ENCODE measurements at regions not wholly inside any gene's neighbourhood (a gene's known extent, or its start where the extent isn't known, plus 50 kb on each side); places are given as distances from the start of the nearest gene placed in this dataset.

DNA sequence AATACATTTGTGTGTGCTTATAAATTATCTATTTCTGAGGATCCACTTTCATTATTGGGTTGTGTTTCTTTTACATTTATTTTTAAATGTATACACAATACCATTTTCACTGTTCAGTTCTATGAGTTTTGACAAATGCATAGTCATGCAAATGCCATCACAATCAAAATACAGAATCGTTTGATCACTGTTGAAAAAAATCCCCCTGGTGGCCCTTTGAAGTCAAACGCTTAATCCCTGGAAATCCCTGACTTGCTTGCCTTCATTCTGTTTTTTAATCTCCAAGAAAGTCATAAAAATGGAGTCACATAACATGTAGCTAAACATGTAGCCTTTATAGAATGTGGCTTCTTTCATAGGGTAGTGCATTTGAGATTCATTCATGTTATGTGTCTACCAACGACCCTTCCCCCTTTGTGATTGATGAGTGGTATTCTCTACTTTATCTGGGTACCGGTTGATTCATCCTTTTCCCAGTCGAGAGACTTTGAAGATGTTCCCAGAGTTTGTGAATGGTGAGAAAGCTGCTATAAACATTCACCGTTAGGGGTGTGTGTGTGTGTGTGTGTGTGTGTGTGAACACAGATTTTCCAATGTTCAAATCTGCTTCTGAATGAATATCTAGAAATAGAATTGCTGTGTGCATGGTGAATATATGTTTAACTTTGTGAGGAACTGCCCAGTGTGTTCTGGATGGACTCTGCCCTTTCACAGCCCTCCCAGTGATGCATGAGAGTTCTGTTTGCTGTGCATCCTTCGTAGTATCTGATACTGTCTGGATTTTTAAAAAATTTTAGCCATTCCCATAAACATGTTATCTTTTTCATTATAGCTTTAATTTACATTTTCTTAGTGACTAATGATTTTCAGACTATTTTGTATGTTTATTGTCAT is 173.6 kb downstream of the GALR1 start:
- in situ Hi-C loops (cut with HindIII; ENCODE audit: low pct_unique_long_range_greater_than_20kb, low sequenced_read_pairs) = no loop called here
- no peak for DNase-seq (ENCODE audit: low read depth in 1 of 2, low spot score in 1 of 2)
- no peak for TF ChIP-seq JUND (IDR thresholded peaks at IDR 0.05; ENCODE audit: low read depth)

DNA sequence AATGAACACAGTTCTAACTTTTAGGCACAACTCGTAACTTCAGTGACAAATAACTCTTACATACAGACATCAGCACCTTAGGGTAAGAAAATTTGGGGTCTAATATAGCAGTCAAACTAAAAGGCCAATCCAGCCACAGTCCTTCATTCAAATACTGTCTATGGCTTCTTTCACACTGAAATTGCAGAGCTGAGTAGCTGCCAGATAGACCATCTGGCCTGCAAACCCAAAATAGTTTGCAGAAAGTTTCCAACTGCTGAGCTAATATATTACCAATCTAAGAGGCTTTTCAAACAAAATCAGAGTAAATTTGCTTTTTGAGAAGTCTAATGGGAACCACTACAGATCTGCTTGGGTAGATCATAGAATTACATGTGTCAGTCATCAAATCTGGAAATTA is 183.4 kb downstream of the GALR1 start:
- no peak for DNase-seq (ENCODE audit: low read depth in 1 of 2, low spot score in 1 of 2)
- TF ChIP-seq JUND (IDR thresholded peaks at IDR 0.05; ENCODE audit: low read depth) = no peak
- in situ Hi-C loops (cut with HindIII; ENCODE audit: low pct_unique_long_range_greater_than_20kb, low sequenced_read_pairs) = no loop called here

DNA sequence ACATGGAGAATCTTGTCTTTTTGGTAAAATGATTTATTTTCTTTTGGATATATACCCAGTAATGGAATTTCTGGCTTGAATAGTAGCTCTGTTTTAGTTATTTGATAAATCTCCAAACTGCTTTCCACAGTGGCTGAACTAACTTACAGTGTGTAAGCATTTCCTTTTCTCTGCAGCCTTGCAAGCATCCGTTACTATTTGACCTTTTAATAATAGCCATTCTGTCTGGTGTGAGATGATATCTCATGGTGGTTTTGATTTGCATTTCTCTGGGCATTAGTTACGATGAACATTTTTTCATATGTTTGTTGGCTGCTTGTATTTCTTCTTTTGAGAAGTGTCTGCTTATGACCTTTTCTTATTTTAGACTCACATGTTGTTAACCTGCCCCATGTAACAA is 190.2 kb downstream of the GALR1 start:
- no peak for TF ChIP-seq JUND (IDR thresholded peaks at IDR 0.05; ENCODE audit: low read depth)
- no peak for DNase-seq (ENCODE audit: low read depth in 1 of 2, low spot score in 1 of 2)
- in situ Hi-C loops (cut with HindIII; ENCODE audit: low pct_unique_long_range_greater_than_20kb, low sequenced_read_pairs) = no loop called here

DNA sequence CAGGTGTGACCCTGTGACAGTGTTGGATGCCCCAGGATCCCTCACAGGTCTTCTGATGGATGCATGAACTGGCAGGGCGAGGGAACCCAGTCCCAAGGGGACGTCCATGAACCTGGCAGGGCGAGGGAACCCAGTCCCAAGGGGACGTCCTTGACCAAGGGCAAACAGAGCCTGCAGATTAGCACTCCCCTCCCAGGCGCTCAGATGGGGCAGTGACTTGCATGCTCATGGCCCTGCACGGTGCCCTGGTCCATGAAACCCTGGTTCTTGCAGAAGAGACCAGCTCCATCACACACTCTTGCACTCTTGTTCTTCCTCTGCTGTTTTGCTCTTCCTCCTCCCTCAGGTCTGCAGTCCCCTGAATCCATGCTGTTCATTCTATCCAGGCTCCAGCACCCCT is 192.7 kb downstream of the GALR1 start:
- TF ChIP-seq JUND (IDR thresholded peaks at IDR 0.05; ENCODE audit: low read depth) = no peak
- DNase-seq (ENCODE audit: low read depth in 1 of 2, low spot score in 1 of 2) = no peak
- in situ Hi-C loops (cut with HindIII; ENCODE audit: low pct_unique_long_range_greater_than_20kb, low sequenced_read_pairs) = no loop called here

DNA sequence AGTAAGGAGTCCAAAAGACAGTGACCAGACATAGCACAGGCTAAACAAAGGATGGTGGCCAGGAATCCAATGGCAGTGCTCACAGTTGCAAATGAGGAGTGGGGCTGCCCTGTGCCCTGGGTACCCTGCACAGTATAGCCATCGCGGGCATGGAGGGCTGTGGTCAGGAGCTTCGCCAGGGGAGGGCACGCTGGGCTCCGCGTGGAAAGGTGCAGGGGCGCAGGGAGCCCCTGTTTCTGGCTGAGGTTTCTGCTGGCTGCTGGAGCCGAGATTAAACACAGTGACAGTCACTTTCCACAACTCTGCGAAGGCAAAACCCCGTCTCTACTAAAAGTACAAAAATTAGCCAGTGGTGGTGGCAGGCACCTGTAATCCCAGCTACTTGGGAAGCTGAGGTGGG is 194.7 kb downstream of the GALR1 start:
- no peak for TF ChIP-seq JUND (IDR thresholded peaks at IDR 0.05; ENCODE audit: low read depth)
- DNase-seq (ENCODE audit: low read depth in 1 of 2, low spot score in 1 of 2) = no peak
- in situ Hi-C loops (cut with HindIII; ENCODE audit: low pct_unique_long_range_greater_than_20kb, low sequenced_read_pairs) = no loop called here

DNA sequence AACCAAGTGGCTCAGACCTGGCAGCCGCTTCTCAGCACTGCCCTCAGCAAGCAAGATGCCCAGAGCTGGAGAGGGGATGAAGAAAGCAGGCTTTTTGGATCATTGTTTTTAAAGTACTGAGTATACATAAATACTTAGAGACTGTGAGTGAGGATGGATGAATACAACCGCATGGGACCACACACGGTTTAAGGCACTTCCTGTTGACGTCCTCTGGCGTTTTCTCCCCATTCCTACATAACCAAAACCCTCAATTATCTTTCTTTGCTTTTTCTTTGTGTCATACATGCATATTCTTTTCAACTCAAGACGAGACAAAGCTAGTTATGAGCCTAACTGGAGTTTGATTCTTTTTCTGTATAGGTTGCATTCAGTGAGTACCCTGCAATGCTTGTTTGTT is 198.4 kb downstream of the GALR1 start:
- DNase-seq (ENCODE audit: low read depth in 1 of 2, low spot score in 1 of 2) = no peak
- TF ChIP-seq JUND (IDR thresholded peaks at IDR 0.05; ENCODE audit: low read depth) = no peak
- in situ Hi-C loops (cut with HindIII; ENCODE audit: low pct_unique_long_range_greater_than_20kb, low sequenced_read_pairs) = no loop called here

DNA sequence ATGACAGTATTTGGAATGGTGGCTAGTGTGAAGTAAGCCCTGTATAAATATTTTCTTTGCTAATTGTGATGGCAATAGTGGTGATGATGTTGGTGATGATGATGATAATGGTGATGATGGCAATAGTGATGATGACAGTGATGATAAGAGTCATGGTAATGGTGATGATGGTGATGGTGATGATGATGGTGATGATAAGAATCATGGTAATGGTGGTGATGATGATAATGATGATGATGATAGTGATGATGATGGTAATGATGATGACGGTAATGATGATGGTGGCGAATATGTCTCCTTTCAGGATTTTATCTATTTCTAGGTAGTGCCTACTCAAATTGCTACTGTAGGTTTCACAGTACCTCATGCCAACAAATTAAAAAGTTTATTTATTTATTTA is 205.4 kb downstream of the GALR1 start:
- no peak for TF ChIP-seq JUND (IDR thresholded peaks at IDR 0.05; ENCODE audit: low read depth)
- in situ Hi-C loops (cut with HindIII; ENCODE audit: low pct_unique_long_range_greater_than_20kb, low sequenced_read_pairs) = no loop called here

DNA sequence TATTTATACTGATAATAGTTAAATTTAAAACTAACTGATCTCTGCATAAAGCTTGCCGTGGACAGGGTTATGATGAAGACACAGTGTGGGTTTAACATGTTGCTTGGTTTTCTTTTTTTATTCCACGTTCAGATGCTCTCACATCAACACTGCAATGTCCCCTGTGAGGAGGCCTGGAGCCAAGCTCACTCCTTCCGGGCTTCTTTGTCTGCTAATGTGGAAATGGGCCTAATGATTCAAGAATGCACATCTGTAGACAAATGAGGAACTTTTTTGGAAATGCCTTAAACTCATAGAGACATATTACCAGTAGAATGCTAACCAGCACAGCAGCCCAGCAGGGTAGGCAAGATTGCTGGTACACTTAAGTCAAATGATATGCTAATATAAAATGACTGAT is 208.0 kb downstream of the GALR1 start:
- no peak for DNase-seq (ENCODE audit: low read depth in 1 of 2, low spot score in 1 of 2)
- in situ Hi-C loops (cut with HindIII; ENCODE audit: low pct_unique_long_range_greater_than_20kb, low sequenced_read_pairs) = no loop called here
- TF ChIP-seq JUND (IDR thresholded peaks at IDR 0.05; ENCODE audit: low read depth) = no peak

More for the DNA sequence above, 205.4 kb downstream of the GALR1 start:
- DNase-seq (ENCODE audit: low read depth in 1 of 2, low spot score in 1 of 2) = no peak

DNA sequence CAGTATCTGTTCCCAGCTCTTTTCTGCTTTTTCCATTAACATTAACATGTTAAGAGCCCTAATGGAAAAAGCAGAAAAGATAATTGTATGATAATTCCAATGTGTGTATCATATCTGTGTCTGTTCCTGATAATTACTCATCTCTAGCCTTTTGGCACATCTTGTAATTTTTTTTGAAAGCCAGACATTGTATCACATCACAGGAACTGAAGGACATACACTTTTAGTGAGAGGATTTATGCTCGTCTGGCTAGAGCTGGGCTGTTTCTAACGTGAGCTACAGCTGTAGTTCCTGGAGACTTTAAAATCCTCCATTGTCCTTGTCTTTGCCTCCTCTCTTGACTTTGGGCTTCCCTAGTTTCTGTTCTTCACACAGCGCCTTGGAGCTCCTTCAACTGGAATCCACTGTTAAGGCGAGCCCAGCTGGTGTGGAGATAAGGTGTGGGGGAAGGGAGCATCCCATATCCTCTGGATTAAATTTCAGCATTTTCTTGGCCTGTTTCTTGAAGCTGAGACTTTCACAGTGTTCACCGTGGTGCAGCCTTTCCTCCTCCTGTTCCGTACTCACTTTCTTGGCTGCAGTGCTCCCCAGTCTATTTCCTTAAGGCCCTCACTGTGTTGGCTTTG is 211.5 kb downstream of the GALR1 start:
- in situ Hi-C loops (cut with HindIII; ENCODE audit: low pct_unique_long_range_greater_than_20kb, low sequenced_read_pairs) = no loop called here
- no peak for DNase-seq (ENCODE audit: low read depth in 1 of 2, low spot score in 1 of 2)
- no peak for TF ChIP-seq JUND (IDR thresholded peaks at IDR 0.05; ENCODE audit: low read depth)

DNA sequence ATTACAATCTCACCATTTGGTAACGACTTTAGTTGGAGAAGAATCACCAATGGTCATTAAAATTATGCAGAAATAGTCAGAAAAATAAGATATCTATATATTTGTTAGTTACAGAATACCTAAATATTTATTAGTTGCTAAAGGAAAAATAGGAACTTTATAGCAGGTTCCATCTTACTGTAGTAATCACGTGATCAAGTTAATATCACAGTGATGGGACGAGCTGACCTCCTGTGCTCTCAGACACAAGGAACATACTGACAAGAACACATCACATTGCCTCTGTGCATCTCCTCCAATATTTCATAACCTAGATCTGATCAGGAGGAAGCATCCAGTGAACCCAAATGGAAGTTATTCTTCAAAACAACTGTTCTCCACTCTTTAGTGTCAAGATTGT is 215.3 kb downstream of the GALR1 start:
- in situ Hi-C loops (cut with HindIII; ENCODE audit: low pct_unique_long_range_greater_than_20kb, low sequenced_read_pairs) = no loop called here

DNA sequence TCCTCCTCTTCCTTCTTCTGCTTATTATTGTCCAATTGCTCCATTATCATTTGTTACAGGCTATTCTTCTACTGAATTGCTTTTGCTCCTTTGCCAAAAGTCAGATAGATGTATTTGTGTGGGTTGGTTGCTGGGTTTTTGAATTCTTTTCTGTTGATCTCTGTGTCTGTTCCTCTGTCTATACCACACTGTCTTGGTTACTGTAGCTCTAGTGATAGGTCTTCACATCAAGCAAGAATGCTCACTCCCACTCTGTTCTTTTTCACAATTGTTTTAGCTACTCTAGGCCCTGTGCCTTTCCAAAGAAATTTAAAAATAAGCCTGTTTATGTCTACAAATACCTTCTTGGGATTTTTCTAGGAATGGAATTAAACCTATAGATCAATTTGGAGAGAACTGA is 217.2 kb downstream of the GALR1 start:
- no peak for TF ChIP-seq JUND (IDR thresholded peaks at IDR 0.05; ENCODE audit: low read depth)
- no peak for DNase-seq (ENCODE audit: low read depth in 1 of 2, low spot score in 1 of 2)
- in situ Hi-C loops (cut with HindIII; ENCODE audit: low pct_unique_long_range_greater_than_20kb, low sequenced_read_pairs) = no loop called here

More for the DNA sequence above, 215.3 kb downstream of the GALR1 start:
- DNase-seq (ENCODE audit: low read depth in 1 of 2, low spot score in 1 of 2) = no peak
- TF ChIP-seq JUND (IDR thresholded peaks at IDR 0.05; ENCODE audit: low read depth) = no peak

DNA sequence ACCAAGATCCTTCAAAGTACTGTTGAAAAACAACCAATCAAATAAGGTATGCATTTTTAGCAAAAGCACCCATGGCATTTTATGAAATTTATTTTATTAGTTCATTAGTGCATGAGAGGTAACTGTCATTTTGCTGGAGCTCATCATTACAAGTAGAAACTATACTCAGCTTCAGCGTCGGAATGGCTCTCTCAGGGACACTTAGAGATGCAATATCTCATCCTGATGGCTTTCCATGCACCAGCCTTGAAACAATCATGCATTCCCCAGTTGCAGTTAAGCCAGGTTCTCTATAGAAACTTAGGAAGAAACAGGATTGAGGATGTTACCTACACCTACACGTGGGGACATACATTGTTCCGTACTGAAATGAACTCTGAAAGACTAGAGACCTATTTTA is 219.5 kb downstream of the GALR1 start:
- TF ChIP-seq JUND (IDR thresholded peaks at IDR 0.05; ENCODE audit: low read depth) = no peak
- in situ Hi-C loops (cut with HindIII; ENCODE audit: low pct_unique_long_range_greater_than_20kb, low sequenced_read_pairs) = no loop called here
- DNase-seq (ENCODE audit: low read depth in 1 of 2, low spot score in 1 of 2) = no peak

DNA sequence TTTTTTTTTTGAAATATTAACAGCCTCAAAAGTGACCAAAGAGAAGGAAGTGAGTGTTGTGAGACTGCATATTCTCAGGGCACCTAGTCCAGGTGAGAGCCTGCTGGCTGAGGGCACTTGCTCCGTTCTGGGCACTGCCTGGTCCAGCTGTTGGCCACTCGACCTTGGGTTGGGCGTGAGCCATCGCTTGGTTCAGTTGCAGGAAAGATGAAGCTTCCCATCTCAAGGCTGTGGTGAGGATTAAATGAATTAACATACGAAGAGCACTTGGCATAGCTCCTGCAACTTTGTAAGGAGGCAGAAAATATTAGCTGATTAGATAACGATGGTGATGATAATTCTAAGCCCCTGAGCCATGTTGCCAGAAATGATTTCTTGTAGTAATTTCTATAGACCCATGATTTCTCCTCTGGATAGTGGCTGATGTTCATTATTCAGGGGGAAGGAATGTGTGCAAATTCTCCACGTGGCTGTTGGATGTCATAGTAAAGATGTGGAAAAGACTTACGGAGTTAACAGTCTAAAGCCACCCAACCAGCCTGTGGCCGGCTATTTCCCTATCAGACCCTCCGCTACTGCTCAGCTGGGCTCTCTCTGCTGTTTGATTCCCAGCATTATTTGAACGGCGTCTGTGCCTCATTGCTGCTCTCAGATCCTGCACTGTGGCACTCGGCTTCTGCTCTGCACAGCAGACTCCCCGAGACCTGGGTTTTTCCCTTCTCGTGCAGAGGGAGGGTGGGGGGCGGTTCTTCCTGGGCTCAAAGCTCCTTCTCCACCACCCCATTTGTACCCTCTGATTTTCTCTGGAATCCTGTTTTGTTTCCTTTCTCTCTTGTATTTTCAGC is 221.1 kb downstream of the GALR1 start:
- no peak for DNase-seq (ENCODE audit: low read depth in 1 of 2, low spot score in 1 of 2)
- in situ Hi-C loops (cut with HindIII; ENCODE audit: low pct_unique_long_range_greater_than_20kb, low sequenced_read_pairs) = no loop called here
- TF ChIP-seq JUND (IDR thresholded peaks at IDR 0.05; ENCODE audit: low read depth) = no peak

Measured in T47D (cell line).